Loucy (cell line): ENCODE measurements at regions not wholly inside any gene's neighbourhood (a gene's known extent, or its start where the extent isn't known, plus 50 kb on each side); places are given as distances from the start of the nearest gene placed in this dataset.

Experiments
- CTCF ChIP-seq: fragments of 200-600 bp; sonication (generic); conservative IDR thresholded peaks from 2 replicates; pipeline ENCODE4 v1.5.1; 2014; ENCODE audit warnings: mild to moderate bottlenecking, antibody characterized with exemption, low read length
- EZH2phosphoT487 ChIP-seq: fragments of 200-600 bp; IDR thresholded peaks from 2 replicates; pipeline ENCODE4 v1.6.1; 2018; ENCODE audit warnings: antibody characterized with exemption, mild to moderate bottlenecking, moderate library complexity, borderline replicate concordance

- TF ChIP-seq CTCF (no peak), EZH2phosphoT487 (no peak)
Measured at GRCh38 chr1:60678391-60678790, 404.0 kb upstream of the NFIA start.
